ENCODE measurements at regions not wholly inside any gene's neighbourhood (a gene's known extent, or its start where the extent isn't known, plus 50 kb on each side); places are given as distances from the start of the nearest gene placed in this dataset.
"Not testable (repeated sequence)": the region's sequence is repeated elsewhere in the genome, so short reads cannot be mapped to it uniquely, and the experiment has no call there.

GRCh38 chr3:153055779-153056178 lies 106.2 kb upstream of the RAP2B start:
- no peak for DNase-seq (ENCODE audit: low read depth)
- no peak for TF ChIP-seq CTCF (IDR thresholded peaks at IDR 0.05; ENCODE audit: insufficient read depth, low read length, poor library complexity, severe bottlenecking)
- no peaks in the 10 kb centered on the region for H3K27me3 ChIP-seq (ENCODE audit: control insufficient read depth, insufficient read depth, low read length)
- no peaks in the 10 kb centered on the region for H3K36me3 ChIP-seq (ENCODE audit: control insufficient read depth, insufficient read depth, low read length)
- H3K4me3 ChIP-seq (ENCODE audit: low read depth, low read length): no peak overlapping the region

- not testable (repeated sequence) for DNase-seq (ENCODE audit: low read depth); H3K27me3 ChIP-seq (ENCODE audit: control insufficient read depth, insufficient read depth, low read length); H3K4me3 ChIP-seq (ENCODE audit: low read depth, low read length); H3K36me3 ChIP-seq (ENCODE audit: control insufficient read depth, insufficient read depth, low read length)
Measured at GRCh38 chr3:153058031-153058688, 103.9 kb upstream of the RAP2B start.

GRCh38 chr3:153060346-153060745 lies 101.7 kb upstream of the RAP2B start:
- Histone ChIP-seq H3K36me3 (ENCODE audit: control insufficient read depth, insufficient read depth, low read length) (no peaks in the 10 kb centered on the region), H3K4me3 (ENCODE audit: low read depth, low read length) (no peak overlapping the region), H3K27me3 (ENCODE audit: control insufficient read depth, insufficient read depth, low read length) (no peaks in the 10 kb centered on the region)
- TF ChIP-seq CTCF (IDR thresholded peaks at IDR 0.05; ENCODE audit: insufficient read depth, low read length, poor library complexity, severe bottlenecking): no peak
- no peak for DNase-seq (ENCODE audit: low read depth)

GRCh38 chr3:153061938-153062528 lies 100.0 kb upstream of the RAP2B start:
- DNase-seq (ENCODE audit: low read depth): no peak
- H3K36me3 ChIP-seq (ENCODE audit: control insufficient read depth, insufficient read depth, low read length): no peaks in the 10 kb centered on the region
- TF ChIP-seq CTCF (IDR thresholded peaks at IDR 0.05; ENCODE audit: insufficient read depth, low read length, poor library complexity, severe bottlenecking): no peak

GRCh38 chr3:153063337-153063736 lies 98.7 kb upstream of the RAP2B start:
- Histone ChIP-seq H3K27me3 (ENCODE audit: control insufficient read depth, insufficient read depth, low read length) (no peaks in the 10 kb centered on the region), H3K4me3 (ENCODE audit: low read depth, low read length) (no peak overlapping the region), H3K36me3 (ENCODE audit: control insufficient read depth, insufficient read depth, low read length) (no peaks in the 10 kb centered on the region)
- no peak for TF ChIP-seq CTCF (IDR thresholded peaks at IDR 0.05; ENCODE audit: insufficient read depth, low read length, poor library complexity, severe bottlenecking)
- DNase-seq (ENCODE audit: low read depth): no peak

More at GRCh38 chr3:153061938-153062528, 100.0 kb upstream of the RAP2B start:
- no peaks in the 10 kb centered on the region for H3K27me3 ChIP-seq (ENCODE audit: control insufficient read depth, insufficient read depth, low read length)
- no peak overlapping the region for H3K4me3 ChIP-seq (ENCODE audit: low read depth, low read length)

GRCh38 chr3:153066983-153067382 lies 95.0 kb upstream of the RAP2B start:
- Histone ChIP-seq H3K4me3 (ENCODE audit: low read depth, low read length) (no peak overlapping the region), H3K27me3 (ENCODE audit: control insufficient read depth, insufficient read depth, low read length) (no peaks in the 10 kb centered on the region), H3K36me3 (ENCODE audit: control insufficient read depth, insufficient read depth, low read length) (no peaks in the 10 kb centered on the region)
- no peak for TF ChIP-seq CTCF (IDR thresholded peaks at IDR 0.05; ENCODE audit: insufficient read depth, low read length, poor library complexity, severe bottlenecking)
- no peak for DNase-seq (ENCODE audit: low read depth)

All from kidney epithelial cell (primary cell).